KBM-7 (cell line): ENCODE measurements at regions not wholly inside any gene's neighbourhood (a gene's known extent, or its start where the extent isn't known, plus 50 kb on each side); places are given as distances from the start of the nearest gene placed in this dataset.

Experiments
- DNase-seq: peaks from one replicate; pipeline ENCODE4 v3.0.0-alpha.2; 2015
- in situ Hi-C: fragments of 300-500 bp; cut with MboI; formaldehyde crosslinking; loops from 2 replicates; pipeline ENCODE4 v1.14.3; 2020; ENCODE audit warnings: low sequenced_read_pairs, low pct_unique_long_range_greater_than_20kb, mixed read lengths

GRCh38 chr13:74715718-74716117, 581.5 kb upstream of the KLF12 start:
- in situ Hi-C loops, result no loop called here
- DNase-seq, result no peak

- in situ Hi-C loops, result no loop called here
- no peak for DNase-seq
Measured at GRCh38 chr13:74710006-74710405, 575.8 kb upstream of the KLF12 start.

DNA sequence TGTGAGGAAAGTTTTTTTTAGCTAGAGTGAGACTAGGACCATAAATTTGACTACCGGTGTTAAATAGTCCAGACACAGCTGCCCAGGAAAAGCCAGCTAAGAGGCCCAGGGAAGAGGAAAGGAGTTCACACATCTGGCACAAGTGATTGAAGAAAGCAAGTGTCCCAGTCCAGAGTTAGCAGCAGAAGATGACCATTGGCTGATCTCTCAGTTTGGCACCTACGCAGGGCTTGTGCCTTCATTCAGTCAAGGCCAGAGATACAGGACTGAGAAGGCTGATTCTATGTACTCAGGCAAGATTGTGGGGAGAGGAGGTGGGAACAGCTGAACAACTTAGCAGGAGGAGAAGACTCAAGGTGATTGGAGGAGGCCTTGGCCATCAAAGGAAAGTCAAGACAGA, 575.0 kb upstream of the KLF12 start:
- no peak for DNase-seq
- in situ Hi-C loops, result no loop called here

GRCh38 chr13:74708629-74709028, 574.4 kb upstream of the KLF12 start:
- in situ Hi-C loops, result no loop called here
- no peak for DNase-seq

DNA sequence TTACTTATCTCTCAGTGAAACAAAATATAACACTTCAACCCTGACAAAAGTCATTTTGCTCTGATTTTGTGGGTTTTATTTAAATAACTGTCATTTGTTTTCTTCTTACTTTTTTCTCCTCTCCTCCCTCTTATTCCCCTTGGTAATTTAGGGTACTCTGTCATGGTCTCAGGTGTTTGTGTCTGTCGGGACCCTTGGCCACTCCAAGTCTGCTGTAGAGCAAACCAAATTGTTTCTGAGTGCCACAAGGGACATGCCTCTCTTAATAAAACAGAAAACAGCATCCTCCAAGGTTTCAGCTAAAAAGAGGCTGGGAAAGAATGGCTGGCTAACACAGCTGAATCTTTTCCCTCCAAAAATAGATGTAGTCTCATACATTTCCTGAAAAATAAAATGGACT, 573.1 kb upstream of the KLF12 start:
- in situ Hi-C loops, result no loop called here

GRCh38 chr13:74706801-74707200, 572.6 kb upstream of the KLF12 start:
- in situ Hi-C loops, result no loop called here
- DNase-seq, result no peak

More for the DNA sequence above, 573.1 kb upstream of the KLF12 start:
- no peak for DNase-seq

DNA sequence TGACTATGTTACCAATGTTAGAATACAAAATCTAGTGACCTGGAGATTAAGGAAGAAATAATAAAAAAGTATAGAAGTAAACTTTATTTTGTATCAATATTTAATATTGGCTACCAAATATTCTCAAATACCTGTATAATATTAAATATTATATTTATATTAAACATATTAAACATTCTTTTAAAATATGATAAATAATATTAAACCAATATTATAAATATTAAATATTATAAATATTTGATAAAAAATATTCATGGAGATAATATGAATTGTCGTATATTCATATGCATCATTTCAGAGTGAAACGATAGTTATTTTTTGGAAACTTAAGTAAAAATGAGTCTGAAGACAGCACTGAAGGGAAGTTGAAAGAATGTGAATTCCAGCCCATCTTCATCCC, 571.2 kb upstream of the KLF12 start:
- in situ Hi-C loops, result no loop called here
- DNase-seq, result no peak

DNA sequence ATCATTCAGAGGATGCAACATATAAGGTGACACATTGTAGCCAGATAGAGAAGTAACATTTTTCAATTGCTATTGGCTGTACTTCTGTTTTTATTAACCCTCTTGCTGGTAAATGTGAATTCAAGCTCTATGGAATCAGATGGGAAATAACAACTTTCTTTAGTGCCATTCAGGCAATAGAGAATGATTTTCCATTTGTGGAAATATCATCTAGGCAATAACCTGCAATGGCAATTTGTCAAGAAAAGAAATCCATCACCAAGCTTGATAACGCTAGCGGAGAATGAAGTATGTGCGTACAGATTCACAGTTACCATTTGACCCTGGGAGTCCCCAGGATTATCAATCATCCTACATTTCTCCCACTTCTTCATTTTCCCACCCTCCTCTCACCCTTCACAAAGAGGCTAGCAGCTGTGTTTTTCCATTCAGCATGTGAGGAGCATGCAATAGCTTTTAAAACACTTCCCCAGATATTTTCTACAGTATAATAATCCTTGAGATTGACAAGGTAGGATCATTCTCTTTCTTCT, 569.7 kb upstream of the KLF12 start:
- in situ Hi-C loops, result no loop called here
- DNase-seq, result no peak

GRCh38 chr13:74696148-74696922, 562.1 kb upstream of the KLF12 start:
- in situ Hi-C loops, result no loop called here
- no peak for DNase-seq

GRCh38 chr13:74695021-74695800, 561.0 kb upstream of the KLF12 start:
- in situ Hi-C loops, result no loop called here
- no peak for DNase-seq

- in situ Hi-C loops, result no loop called here
- DNase-seq, result no peak
Measured at GRCh38 chr13:74687442-74688182, 553.4 kb upstream of the KLF12 start.

- in situ Hi-C loops, result no loop called here
- no peak for DNase-seq
Measured at GRCh38 chr13:74683411-74683810, 549.2 kb upstream of the KLF12 start.

GRCh38 chr13:74682746-74683145, 548.5 kb upstream of the KLF12 start:
- in situ Hi-C loops, result no loop called here
- no peak for DNase-seq

DNA sequence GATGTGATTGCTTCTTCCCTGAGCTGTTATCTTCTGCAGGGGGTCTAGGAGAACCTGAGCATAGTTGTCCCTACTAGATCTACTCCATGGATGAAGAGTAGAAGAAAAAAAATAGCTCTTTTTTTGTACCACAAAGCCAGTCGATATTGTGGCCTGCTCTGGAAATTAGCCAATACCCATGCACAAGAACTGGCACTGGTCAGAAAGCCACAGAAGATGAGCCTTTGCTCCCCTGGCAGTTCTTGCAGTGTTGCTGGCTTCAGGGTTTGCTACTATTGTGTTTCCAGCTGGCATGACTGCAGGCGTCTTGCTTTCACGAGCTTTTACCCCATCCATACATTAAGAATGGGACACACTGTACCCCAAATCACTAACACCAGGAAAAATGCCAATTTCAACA, 547.7 kb upstream of the KLF12 start:
- DNase-seq, result no peak
- in situ Hi-C loops, result no loop called here

DNA sequence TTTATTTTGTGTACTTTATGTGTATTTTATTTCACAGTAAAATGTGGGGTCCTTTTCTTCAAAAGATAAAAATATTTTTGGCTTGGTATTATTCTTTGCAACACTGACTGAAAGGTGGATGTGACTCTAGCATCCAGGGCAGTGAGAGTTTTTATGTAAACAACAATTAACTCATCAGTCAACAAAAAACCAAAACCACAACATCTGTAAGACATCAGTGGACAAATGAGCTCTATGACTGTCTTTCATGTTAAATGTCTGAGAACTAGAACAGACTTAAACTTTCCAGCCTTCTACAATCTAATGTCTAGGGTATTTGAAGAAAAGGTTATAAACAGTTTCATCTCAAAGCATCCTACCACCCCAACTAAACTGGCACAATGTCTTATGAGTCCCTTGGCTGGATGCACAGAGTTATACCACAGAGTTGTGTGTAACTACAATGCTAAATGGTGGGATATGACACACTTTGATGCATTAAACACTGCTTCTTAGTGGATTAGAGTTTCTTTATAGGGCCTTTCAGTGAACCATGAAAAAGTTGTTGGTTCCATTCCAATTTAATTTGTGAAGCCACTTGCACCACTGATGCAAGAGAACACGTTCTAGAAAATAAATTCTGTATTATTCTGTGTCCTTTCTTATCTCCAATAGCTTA, 544.2 kb upstream of the KLF12 start:
- in situ Hi-C loops, result no loop called here
- DNase-seq, result no peak

- in situ Hi-C loops, result no loop called here
- DNase-seq, result no peak
Measured at GRCh38 chr13:74675972-74676371, 541.8 kb upstream of the KLF12 start.

GRCh38 chr13:74675182-74675581, 541.0 kb upstream of the KLF12 start:
- in situ Hi-C loops, result no loop called here

GRCh38 chr13:74674720-74675119, 540.5 kb upstream of the KLF12 start:
- in situ Hi-C loops, result no loop called here
- DNase-seq, result no peak

More at GRCh38 chr13:74675182-74675581, 541.0 kb upstream of the KLF12 start:
- DNase-seq, result no peak

DNA sequence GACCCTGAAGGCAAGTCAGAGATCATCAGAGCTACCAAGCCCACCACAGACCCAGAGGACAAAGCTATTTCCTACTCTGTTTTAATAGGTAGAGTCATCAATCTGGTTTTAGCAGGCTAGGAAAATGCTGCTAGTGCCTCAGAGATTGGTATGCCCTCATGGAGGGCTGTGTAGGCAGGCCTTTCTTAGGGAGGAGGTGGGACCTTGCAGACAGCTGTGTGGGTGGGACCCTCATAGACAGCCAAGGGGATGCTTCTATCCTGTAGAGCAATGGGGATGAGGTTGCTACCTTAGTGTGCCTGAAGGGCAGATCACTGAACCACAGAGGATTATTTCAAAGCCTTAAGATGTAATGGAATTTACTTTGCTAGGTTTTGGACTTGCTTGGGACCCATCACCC, 534.9 kb upstream of the KLF12 start:
- no peak for DNase-seq
- in situ Hi-C loops, result no loop called here
